NCI-H146 (cell line): ENCODE measurements at regions not wholly inside any gene's neighbourhood (a gene's known extent, or its start where the extent isn't known, plus 50 kb on each side); places are given as distances from the start of the nearest gene placed in this dataset.

Experiments
- DNase-seq: peaks from one replicate; lab custom pipeline; 2025; lab: John Stamatoyannopoulos, UW

DNA sequence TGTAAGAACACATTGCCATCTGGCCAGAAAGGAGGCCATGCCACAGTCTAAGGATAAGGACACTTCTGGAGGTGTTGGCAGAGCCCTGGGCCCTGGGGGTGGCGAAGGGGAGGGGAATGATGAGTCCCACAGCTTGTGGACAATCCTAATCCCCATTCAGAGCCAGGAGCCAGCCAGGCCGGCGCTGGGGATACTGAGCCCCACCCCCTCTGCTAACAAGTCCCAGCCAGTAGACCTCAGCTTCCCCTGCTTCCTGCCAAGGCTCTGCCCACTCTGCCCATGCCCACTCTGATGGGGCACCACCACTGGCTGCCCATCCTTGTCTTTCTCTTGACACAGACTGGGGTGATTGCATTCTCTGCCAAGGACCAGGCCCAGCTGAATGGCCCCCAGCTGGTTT lies 71.9 kb downstream of the NAV1 start:
- no peak for DNase-seq

DNA sequence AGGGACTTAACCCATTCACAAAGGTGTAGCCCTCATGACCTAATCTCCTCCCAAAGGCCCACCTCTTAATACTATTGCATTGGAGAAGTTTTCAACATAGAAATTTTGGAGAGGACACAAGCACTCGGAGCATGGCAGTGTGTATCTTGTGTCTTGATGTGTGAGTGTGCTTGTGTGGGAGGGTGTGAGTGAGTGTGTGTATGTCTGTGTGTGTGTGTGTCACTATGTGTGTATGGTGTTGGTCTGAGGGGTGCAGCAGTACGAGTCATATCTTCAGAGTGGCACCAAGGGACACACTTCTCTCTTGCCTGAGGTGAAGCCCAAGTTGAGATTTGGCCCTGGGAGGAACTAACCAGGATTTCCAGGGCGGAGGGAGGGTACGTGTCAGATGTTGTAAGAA lies 73.7 kb downstream of the NAV1 start:
- DNase-seq, result no peak

DNA sequence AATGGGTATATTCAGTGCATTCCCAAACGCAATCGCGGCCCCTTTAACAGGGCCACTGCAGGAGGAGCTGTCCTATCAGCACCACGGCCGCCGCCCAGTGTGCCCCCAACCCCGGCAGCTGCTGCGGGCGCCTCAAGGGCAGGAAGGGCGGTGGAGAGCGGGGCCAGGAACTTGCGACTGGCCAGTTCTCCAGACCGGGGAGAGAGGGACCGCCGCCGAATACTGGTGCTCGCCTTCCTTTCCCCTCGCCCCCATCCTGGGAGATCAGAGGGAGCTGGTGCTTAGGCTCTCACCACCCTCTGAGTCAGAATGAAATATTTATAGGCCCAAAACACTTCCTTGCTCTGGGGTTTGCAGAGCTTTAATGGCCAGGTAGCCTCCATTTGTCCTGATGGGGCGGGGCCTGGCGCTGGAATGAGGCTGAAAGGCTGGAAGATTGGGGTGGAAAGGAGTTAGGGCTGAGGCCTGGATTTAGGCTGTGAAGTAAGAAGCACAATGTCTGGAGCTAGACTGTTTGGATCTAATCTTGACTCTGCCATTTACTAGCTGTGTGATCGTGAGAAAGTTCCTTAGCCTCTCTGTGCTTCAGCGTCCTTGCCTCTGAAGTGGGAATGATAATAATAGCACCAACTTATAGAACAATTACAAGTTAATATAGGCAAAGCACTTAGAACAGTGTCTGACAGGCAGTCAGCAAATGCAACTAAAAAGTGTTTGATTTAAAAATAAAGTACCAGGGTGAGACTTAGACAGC lies 75.5 kb downstream of the NAV1 start:
- no peak for DNase-seq

DNA sequence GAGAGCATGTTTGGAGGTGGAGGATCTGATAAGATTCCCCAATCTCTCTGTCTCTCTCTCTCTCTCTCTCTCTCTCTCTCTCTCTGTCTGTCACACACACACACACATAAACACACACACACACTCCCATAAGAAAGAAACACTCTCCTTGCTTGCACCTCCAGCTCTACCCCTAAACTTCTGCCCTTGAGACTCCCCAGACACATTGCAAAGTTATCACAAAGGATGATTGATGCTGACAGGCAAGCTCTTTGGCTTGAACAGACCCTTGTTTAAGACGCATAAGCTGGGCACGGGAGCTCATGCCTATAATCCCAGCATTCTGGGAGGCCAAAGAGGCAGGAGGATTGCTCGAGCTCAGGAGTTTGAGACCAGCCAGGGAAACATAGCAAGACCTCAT lies 78.2 kb downstream of the NAV1 start:
- no peak for DNase-seq

DNA sequence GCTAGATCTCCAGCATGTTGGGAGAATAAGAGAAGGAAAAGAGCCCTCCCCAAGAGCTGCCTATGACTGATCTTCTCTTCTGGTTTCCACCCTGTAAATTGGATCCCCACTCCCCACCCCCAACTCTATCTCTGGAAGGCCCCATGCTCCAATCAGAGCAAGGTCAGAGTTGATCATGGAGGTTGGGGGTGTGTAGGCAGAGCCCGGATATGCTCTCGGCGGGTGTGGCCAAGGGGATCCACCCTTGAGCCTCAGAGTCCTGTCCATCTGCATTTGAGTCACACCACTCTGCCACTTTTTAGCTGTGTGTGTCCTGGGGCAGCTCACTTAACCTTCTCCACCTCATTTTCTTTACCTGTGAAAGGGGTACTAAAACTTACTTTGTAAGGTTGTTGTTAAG lies 79.5 kb downstream of the NAV1 start:
- DNase-seq, result no peak

DNA sequence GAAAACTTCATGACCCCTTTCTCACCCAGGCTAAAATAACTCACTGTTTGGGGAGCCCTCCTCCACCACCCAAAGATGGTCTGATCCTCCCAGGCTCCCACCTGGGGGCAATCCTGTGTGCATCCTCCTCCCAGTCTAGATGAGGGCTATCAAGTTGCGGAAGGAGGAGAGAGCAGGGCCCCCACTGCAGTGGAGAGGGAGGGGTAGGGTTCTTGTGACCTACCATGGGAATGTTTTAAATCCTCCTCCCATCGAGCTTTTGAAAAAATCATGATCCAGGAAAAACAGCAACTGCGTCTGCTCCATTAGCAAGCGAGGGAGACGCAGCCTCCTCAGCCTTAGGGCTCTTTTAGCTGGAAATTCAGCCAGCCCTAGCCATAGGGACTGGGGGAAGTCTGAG lies 80.0 kb downstream of the NAV1 start:
- no peak for DNase-seq

DNA sequence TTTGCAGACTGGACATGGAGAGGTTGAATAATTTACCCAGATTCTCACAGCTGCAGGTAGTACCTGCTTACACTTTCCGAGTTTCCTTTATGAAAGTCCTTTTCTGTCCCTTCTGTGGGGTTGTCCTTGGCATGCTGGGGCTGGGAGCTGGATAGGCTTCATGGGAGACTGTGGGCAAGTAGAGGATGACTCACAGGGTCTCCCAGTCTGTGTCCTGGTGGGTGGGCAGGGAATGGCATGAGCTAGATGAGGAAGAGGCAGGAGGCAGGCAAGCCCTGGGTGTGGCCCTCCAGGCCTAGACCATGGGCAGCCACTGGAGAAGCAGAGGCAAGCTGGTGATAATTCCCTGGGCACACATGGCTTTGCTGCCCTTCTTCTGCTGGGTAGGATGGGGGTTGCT lies 80.6 kb downstream of the NAV1 start:
- DNase-seq, result no peak

DNA sequence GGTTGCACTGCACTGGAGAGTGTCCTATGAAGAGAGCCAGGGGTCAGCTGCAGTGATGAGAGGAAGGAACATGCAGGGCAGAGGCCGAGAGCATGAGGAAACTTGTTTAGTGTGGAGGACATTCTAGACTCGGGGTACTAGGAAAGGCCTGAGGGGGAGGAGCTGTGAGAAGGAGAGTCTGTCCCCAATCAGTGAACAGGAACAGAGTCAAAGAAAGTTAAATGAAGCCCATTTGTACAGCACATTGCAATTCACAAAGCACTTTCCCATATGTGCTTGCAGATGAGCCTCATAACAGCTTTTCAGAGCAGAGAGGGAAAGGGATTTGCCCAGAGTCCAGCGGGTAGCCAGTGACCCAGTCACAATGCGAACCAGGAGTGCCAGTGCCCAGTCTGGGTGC lies 83.4 kb downstream of the NAV1 start:
- no peak for DNase-seq

DNA sequence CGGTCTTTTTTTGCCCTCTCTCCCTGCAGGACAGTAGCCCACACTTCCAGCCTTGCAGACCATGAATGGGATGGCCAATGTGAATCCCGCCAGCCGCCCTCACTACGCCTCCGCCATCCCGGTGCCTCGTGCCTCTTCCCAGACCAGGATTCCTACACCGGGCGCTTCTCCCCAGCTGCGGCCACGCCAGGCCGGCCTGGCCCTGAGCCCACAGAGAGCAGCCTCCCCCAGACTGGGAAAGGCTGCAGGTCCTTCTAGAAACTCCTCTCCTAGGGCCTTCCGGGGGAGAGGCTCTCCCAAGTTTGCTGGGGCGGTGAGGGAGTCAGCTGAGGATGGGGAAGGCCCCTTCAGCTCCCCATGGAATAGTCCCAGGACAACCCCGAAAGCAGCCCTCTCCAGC lies 83.9 kb downstream of the NAV1 start:
- DNase-seq, result no peak

DNA sequence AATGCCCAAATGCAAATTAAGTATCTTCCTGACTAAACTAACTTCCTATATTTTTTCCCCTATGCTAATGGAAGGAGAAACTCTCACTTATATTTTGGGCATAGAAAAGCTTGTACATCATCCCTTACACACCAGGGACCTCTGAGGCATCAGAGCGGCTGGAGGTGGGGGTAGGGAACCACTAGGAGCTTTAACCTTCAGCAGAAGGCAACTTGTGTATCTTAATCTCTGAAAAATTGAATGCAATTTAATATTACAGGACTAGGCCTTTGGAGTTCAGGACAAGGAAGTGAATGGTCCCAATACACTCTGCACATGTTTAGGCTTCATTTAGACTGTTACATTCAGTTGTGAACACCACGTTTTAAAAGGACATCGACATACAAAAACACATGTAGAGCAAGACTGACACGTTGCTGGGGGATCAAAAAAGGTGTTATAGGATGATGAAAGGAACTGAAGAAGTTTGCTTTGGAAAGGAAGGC lies 85.9 kb downstream of the NAV1 start:
- no peak for DNase-seq

DNA sequence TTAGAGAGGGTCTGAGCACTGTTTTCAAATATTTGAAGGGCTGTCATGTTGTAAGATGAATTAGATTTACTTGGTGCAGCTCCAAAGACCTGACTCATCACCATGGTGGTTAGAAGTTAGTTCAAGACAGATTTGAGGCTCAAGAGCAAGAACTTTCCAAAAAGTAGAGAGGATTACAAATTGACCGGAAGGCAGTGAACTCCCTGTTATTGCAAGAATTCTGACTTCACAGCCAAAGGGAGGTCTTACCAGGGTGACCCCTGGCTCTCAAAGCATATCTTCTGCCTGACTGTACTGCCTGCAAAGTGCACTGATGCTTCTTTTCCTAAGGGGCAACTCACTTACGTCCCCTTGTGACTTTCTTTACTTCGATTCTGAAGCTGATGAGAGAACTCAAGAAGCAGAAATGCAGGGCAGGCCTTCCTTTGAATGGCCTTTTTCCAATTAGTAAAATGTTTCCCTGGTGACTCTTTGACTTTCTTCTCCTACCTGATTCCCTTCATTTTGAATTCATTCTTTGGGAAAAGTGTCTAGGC lies 86.4 kb downstream of the NAV1 start:
- no peak for DNase-seq

DNA sequence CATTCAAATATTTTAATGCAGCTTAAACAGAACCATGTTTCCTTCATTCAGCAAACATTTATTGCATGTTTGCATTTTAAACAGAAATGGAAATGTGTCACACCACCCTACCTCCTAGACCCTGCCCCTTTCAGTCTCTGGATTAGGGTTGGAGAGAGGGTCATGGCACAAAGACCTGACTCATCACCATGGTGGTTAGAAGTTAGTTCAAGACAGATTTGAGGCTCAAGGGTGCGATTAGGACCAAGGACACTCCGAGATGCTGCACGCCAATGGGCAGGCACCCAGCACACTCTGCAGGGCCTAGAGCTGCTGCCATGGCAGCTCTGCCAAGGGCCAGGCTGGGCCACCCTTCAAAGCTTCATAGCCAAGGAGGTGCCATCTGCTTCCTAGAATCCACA lies 86.9 kb downstream of the NAV1 start:
- no peak for DNase-seq

DNA sequence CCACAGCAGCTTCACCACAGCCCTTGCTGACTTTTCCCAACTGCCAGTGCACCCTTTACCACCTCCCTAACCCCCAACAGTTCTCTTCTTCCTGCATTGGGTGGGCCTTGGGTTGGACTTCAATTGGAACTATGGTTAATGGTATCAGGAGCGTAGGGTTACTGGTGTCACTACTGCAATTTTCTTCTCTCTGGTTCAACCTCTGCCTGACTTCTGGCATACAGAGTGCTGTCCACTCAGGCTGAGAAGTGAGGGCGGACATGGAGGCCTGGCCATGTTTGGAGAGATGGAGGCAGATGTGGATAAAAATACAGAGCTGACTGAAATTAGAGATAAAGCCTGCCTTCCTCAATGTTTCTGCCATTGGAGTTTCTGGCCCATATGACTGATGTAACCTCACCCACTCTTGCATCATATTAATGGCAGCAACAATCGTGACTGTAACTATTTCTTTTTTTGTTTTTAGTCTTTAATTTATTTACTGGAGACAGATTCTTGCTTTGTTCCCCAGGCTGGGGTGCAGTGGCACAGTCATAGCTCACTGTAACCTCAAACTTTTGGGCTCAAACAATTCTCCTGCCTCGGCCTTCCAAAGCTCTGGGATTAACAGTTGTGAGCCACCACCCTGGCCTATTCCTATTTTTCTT lies 87.8 kb downstream of the NAV1 start:
- DNase-seq, result no peak

DNA sequence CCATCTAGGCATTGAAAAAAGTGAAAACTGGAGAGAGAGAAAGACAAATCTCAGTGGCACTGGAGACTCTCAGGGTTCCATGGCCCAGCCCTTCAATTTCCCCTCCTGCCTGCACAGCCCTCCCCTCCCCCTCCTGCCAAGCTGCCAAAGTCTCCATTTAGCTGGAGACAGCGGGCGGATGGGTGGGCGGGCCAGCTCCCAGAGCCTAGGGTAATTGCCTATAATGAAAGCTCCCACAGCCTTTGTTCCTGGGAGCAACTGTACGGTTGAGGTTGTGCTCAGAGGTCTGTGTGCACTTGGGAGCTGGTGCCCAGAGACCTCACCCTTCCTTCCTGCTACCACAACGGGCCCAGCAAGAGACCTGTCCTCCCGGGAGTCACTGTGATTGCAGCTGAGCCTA lies 89.6 kb downstream of the NAV1 start:
- DNase-seq, result peak; percentile 61

DNA sequence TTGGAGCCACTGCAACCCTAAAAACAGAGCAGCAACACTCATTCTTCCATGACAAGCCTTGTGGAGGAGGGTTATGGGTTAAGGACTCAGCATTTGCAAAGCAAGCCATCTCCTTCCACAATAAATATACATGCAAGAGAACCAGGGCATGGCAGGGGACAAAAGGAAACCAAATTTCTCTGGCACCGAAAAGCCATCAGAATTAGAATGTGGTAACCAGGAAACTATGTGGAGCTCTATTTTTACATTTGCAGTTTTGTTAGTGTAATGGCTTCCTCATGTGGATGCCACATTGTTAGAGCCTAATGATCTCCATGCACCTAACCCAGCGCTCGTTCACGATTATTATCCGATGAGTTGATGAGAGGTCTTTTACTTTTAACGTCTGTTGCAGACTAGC lies 91.7 kb downstream of the NAV1 start:
- DNase-seq, result no peak

DNA sequence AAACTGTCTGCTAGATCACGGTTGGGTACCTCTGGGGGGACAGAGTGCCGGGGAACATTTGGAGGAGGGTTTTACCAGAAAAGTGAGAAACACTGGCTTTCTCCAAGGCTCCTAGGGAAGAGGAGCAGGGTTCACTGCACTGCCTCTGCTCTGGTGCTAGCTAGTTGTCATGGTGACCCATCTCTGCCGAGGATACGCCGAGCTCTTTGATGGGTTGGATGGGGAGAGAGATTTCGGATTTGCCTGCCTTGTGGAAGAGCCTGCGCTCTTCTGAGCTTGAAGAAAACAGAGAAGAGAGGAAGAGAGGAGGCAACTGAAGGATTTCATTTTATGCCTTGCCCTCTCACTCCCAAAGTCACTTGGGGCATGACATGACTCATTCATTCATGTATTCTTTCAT lies 92.1 kb downstream of the NAV1 start:
- DNase-seq, result no peak

DNA sequence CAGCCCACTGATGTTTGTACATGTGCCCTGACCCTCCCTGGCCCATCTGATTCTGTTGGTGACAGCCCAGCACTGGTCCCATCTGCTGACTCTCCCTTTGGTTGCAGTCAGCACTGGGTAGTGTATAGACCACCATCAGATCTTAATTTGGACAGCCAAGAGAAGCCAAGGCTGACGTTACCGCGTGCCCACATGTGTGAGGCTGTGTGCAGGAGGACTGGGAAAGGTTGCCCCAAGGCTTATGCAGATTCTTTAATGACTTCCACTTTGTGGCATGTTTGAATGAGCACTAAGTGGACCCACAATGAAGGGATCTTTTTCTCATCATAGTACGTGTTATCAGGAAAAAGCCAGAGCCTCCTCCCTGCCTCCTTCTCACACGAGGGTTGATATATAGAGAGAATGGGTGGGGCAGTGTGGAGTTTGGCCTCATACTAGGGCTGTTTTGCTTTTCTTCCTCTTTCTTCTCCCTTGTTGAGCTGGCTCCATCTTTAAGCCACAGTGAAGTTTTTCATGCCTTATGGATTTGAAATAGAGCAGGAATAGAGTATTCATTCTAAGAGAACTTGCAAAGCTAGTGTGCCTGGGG lies 93.5 kb downstream of the NAV1 start:
- DNase-seq, result no peak

DNA sequence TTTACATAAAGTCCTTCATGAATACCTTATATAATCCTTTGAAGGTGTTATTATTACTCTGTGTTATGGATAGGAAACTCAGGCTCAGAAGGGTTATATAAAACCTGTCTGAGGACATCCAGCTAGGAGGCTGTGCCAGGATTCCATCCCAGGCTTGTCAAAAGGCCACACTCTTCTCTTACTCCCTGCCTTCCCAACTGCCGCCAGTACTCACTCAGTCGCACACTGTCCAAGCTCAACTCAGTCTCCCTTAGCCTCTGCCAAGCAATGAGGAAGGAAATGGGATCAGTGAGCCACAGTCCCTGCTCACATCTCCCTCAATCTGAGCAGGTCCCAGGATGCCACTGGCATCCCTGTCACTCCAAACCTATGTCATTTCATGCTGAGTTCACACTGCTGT lies 94.4 kb downstream of the NAV1 start:
- DNase-seq, result no peak

DNA sequence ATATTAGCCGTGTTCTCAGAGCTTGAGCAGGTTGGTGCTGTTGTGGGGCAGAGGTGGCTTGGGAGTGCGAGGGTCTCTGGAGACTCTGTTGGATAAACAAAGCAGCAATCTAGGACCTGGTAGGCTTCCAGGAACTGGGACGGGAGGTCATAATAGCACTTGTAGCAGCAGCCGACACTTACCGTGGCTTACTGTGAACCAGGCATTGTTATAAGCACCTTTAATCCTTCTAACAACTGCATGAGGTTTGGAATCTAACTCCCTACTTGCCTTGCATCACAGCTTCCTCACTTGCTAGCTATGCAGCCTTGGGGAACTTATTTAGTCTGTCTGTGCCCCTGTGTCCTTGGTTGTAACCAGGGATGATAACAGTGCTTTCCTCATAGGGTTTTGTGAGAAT lies 94.9 kb downstream of the NAV1 start:
- DNase-seq, result no peak

DNA sequence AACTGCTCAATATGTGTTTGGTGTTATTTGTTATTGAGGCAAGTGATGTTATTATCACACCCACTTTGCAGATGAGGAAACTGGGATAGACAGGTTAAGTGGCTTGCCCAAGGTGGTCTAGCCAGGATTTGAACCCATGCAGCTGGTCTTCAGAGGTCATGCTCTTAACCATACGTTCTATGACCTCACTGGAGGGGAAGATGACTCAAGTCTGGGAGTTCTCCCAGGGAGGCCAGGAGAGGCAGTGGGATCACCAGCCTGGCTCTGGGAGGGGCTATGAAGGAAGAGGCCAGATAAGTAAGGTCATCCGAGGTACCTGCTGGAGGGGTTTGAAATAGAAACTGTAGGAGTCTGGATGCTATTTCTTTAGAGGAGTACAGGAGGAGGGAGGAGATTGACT lies 95.3 kb downstream of the NAV1 start:
- DNase-seq, result no peak

DNA sequence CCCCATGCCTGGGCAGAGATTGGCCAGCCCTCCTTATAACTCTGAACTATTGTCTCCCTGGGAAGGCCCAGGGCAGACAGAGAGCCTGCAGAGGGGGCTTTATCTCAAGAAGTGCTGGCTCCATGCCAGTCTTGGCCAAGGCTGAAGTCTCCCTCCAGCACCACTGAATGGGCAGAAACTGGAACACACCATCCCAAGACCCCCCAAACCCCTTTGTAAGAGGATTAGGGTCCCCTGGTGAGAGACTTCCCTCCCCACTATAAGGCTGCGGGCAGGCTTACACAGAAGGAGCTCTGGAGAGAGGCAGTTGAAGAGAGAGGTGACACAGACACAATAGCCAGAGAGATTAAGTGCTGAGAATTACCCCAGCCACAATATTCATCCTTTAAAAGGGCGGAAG lies 97.2 kb downstream of the NAV1 start:
- no peak for DNase-seq

DNA sequence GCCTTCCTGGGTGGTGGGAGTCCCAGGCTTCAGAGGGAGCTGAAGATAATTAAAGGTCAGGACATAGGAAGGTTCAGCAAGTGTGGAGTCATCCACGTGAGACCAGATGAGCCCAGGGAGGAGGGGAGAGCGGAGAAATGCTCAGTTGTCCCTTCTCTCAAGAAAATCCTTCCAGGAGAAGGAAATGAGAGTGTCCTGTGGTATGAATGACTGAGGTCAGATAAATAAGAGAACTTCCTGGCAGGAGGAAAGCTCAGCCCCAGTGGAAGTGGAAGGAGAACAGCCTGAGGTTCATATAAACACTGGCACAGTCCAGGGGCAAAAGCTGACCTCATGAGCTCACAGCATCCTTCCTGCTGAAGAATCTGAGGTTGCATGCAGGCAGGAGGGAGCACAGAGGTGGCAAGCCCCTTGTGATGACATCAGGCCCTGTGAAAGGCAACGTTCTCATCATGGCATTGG lies 97.6 kb downstream of the NAV1 start:
- DNase-seq, result no peak
